GM10266 (cell line): ENCODE measurements at regions not wholly inside any gene's neighbourhood (a gene's known extent, or its start where the extent isn't known, plus 50 kb on each side); places are given as distances from the start of the nearest gene placed in this dataset.

Experiments used
- DNase-seq: peaks from one replicate; pipeline ENCODE4 v3.0.0; 2012; ENCODE audit errors: extremely low spot score
- CTCF ChIP-seq: IDR thresholded peaks from 2 replicates; pipeline ENCODE4 v1.5.1; 2012; ENCODE audit warnings: mild to moderate bottlenecking, low read depth; ENCODE audit not compliant: control insufficient read depth, insufficient read depth; ENCODE audit errors: missing control alignments

GRCh38 chr18:67694787-67695186, 178.3 kb upstream of the DSEL start:
- no peak for TF ChIP-seq CTCF
- no peak for DNase-seq

GRCh38 chr18:67692811-67693210, 176.3 kb upstream of the DSEL start:
- TF ChIP-seq CTCF, result no peak
- no peak for DNase-seq

- no peak for TF ChIP-seq CTCF
- DNase-seq, result no peak
Measured at GRCh38 chr18:67682516-67682915, 166.0 kb upstream of the DSEL start.

- no peak for DNase-seq
- no peak for TF ChIP-seq CTCF
Measured at GRCh38 chr18:67677489-67677888, 161.0 kb upstream of the DSEL start.

GRCh38 chr18:67672716-67673115, 156.2 kb upstream of the DSEL start:
- TF ChIP-seq CTCF, result no peak
- no peak for DNase-seq

- no peak for TF ChIP-seq CTCF
- no peak for DNase-seq
Measured at GRCh38 chr18:67672155-67672554, 155.6 kb upstream of the DSEL start.

GRCh38 chr18:67670024-67670543, 153.6 kb upstream of the DSEL start:
- TF ChIP-seq CTCF, result no peak
- DNase-seq, result no peak
